ENCODE measurements at regions not wholly inside any gene's neighbourhood (a gene's known extent, or its start where the extent isn't known, plus 50 kb on each side); places are given as distances from the start of the nearest gene placed in this dataset.

- TF ChIP-seq POLR2AphosphoS5 (IDR thresholded peaks at IDR 0.05; ENCODE audit: low read depth, low read length) = no peak
- no peak for TF ChIP-seq MAX (IDR thresholded peaks at IDR 0.05)
- TF ChIP-seq EZH2phosphoT487 (IDR thresholded peaks at IDR 0.05; ENCODE audit: borderline replicate concordance) = no peak
- no peak for TF ChIP-seq SP1 (IDR thresholded peaks at IDR 0.05; ENCODE audit: low read depth)
- TF ChIP-seq ELF1 (IDR thresholded peaks at IDR 0.05; ENCODE audit: borderline replicate concordance, low read depth) = no peak
- TF ChIP-seq EGR1 (IDR thresholded peaks at IDR 0.05; ENCODE audit: low read depth) = no peak
- TF ChIP-seq CTCF (IDR thresholded peaks at IDR 0.05 in 2 of 3, conservative IDR thresholded peaks at IDR 0.05 in 1 of 3; ENCODE audit: borderline replicate concordance in 1 of 3, insufficient read depth in 1 of 3, low read depth in 2 of 3, low read length in 2 of 3) = no peak
- no peak for TF ChIP-seq SIN3A (IDR thresholded peaks at IDR 0.05; ENCODE audit: low read depth)
- no peak for TF ChIP-seq RAD21 (IDR thresholded peaks at IDR 0.05; ENCODE audit: low read depth)
- TF ChIP-seq REST (IDR thresholded peaks at IDR 0.05; ENCODE audit: low read depth) = no peak
- no peak for TF ChIP-seq ATF3 (IDR thresholded peaks at IDR 0.05)
- TF ChIP-seq TCF7L2 (IDR thresholded peaks at IDR 0.05; ENCODE audit: borderline replicate concordance, extremely low read depth, insufficient read depth, insufficient read length) = no peak
- TF ChIP-seq SRF (IDR thresholded peaks at IDR 0.05; ENCODE audit: low read depth) = no peak
- no peak for TF ChIP-seq ZBTB33 (IDR thresholded peaks at IDR 0.05; ENCODE audit: extremely low read depth, insufficient replicate concordance, low read length)
- no peak for TF ChIP-seq FOSL1 (IDR thresholded peaks at IDR 0.05; ENCODE audit: low read depth)
- ChIA-PET RAD21 (ENCODE audit: low non-redundant PET in 1 of 2, low total read pairs in 2 of 2, uncharacterized antibody in 2 of 2, unreplicated experiment in 2 of 2) (no interaction called here), CTCF (no interaction called here), POLR2A (no interaction called here)
- no peak overlapping the region for H3K27ac ChIP-seq (ENCODE audit: low read depth, low read length)
- no peak overlapping the region for H2AFZ ChIP-seq (ENCODE audit: low read depth, low read length, poor library complexity, severe bottlenecking)
- no peak overlapping the region for H3K4me2 ChIP-seq (ENCODE audit: low read length)
- H3K4me3 ChIP-seq (replicated peaks in 1 of 2; ENCODE audit: low read depth in 1 of 2, low read length in 2 of 2) = no peak overlapping the region
- no peaks in the 10 kb centered on the region for H4K20me1 ChIP-seq (ENCODE audit: insufficient read depth)
- BruUV-seq (replicated peaks) = no TSS peak
- no peaks in the 10 kb centered on the region for H3K9me2 ChIP-seq (ENCODE audit: insufficient read depth)
- DNase-seq (ENCODE audit: low read depth, low spot score) (no peak), ATAC-seq (no peak)
- intact Hi-C loops (cut with micrococcal nuclease) = no loop called here
- H3K36me3 ChIP-seq (ENCODE audit: control insufficient read depth in 1 of 2, insufficient read depth in 2 of 2, low read length in 2 of 2) = no peaks in the 10 kb centered on the region
- H3K79me2 ChIP-seq (ENCODE audit: insufficient read depth, low read length) = no peaks in the 10 kb centered on the region
- peaks cover 0 to 9% of the 10 kb centered on the region in 2 experiments; a peak in 1 of 4 replicates for H3K4me1 ChIP-seq (ENCODE audit: control insufficient read depth in 1 of 2, insufficient read depth in 2 of 2, low read length in 2 of 2)
- H3K9ac ChIP-seq (ENCODE audit: low read length) = no peak overlapping the region
- no peaks in the 10 kb centered on the region for H3K9me3 ChIP-seq (ENCODE audit: control insufficient read depth in 1 of 2, insufficient read depth in 1 of 2, low read depth in 1 of 2, low read length in 2 of 2)
- H3K27me3 ChIP-seq (ENCODE audit: insufficient read depth, low read length) = no peaks in the 10 kb centered on the region
Measured at GRCh38 chr2:8427211-8427610, 254.6 kb upstream of the ID2 start.
